ENCODE measurements at regions not wholly inside any gene's neighbourhood (a gene's known extent, or its start where the extent isn't known, plus 50 kb on each side); places are given as distances from the start of the nearest gene placed in this dataset.

GRCh38 chr13:104968876-104969275 is 1566.6 kb downstream of the EFNB2 start:
- H3K4me1 ChIP-seq (ENCODE audit: low read length) = no peaks in the 10 kb centered on the region
- H3K4me2 ChIP-seq (ENCODE audit: low read length) = no peak overlapping the region
- no peaks in the 10 kb centered on the region for H3K36me3 ChIP-seq (replicated peaks; ENCODE audit: low read depth, low read length)
- H3K27me3 ChIP-seq (ENCODE audit: low read depth, low read length) = no peaks in the 10 kb centered on the region
- no peaks in the 10 kb centered on the region for H3K9me3 ChIP-seq (ENCODE audit: insufficient read depth, low read length)
- TF ChIP-seq CTCF (IDR thresholded peaks at IDR 0.05; ENCODE audit: low read depth, low read length) (no peak), EZH2phosphoT487 (IDR thresholded peaks at IDR 0.05; ENCODE audit: low read depth) (no peak)
- H3K27ac ChIP-seq (ENCODE audit: low read length) = no peak overlapping the region
- H3K9ac ChIP-seq (ENCODE audit: low read length) = no peak overlapping the region
- H3K4me3 ChIP-seq (ENCODE audit: low read length) = no peak overlapping the region
- no peaks in the 10 kb centered on the region for H4K20me1 ChIP-seq (ENCODE audit: insufficient read depth, low read length)
- no peak overlapping the region for H2AFZ ChIP-seq (ENCODE audit: low read depth, low read length)
- no peaks in the 10 kb centered on the region for H3K79me2 ChIP-seq (ENCODE audit: low read length)

GRCh38 chr13:104967836-104968630 is 1567.4 kb downstream of the EFNB2 start:
- H3K9ac ChIP-seq (ENCODE audit: low read length) = no peak overlapping the region
- H3K79me2 ChIP-seq (ENCODE audit: low read length) = no peaks in the 10 kb centered on the region
- no peaks in the 10 kb centered on the region for H3K9me3 ChIP-seq (ENCODE audit: insufficient read depth, low read length)
- no peak overlapping the region for H3K4me3 ChIP-seq (ENCODE audit: low read length)
- H3K27ac ChIP-seq (ENCODE audit: low read length) = no peak overlapping the region
- H3K36me3 ChIP-seq (replicated peaks; ENCODE audit: low read depth, low read length) = no peaks in the 10 kb centered on the region
- H4K20me1 ChIP-seq (ENCODE audit: insufficient read depth, low read length) = no peaks in the 10 kb centered on the region
- no peak overlapping the region for H2AFZ ChIP-seq (ENCODE audit: low read depth, low read length)
- H3K27me3 ChIP-seq (ENCODE audit: low read depth, low read length) = no peaks in the 10 kb centered on the region
- no peak overlapping the region for H3K4me2 ChIP-seq (ENCODE audit: low read length)
- TF ChIP-seq CTCF (IDR thresholded peaks at IDR 0.05; ENCODE audit: low read depth, low read length) (no peak), EZH2phosphoT487 (IDR thresholded peaks at IDR 0.05; ENCODE audit: low read depth) (no peak)
- no peaks in the 10 kb centered on the region for H3K4me1 ChIP-seq (ENCODE audit: low read length)

GRCh38 chr13:104967376-104967775 is 1568.1 kb downstream of the EFNB2 start:
- H3K9ac ChIP-seq (ENCODE audit: low read length) = no peak overlapping the region
- no peak overlapping the region for H2AFZ ChIP-seq (ENCODE audit: low read depth, low read length)
- TF ChIP-seq EZH2phosphoT487 (IDR thresholded peaks at IDR 0.05; ENCODE audit: low read depth) (no peak), CTCF (IDR thresholded peaks at IDR 0.05; ENCODE audit: low read depth, low read length) (no peak)
- H3K4me2 ChIP-seq (ENCODE audit: low read length) = no peak overlapping the region
- H4K20me1 ChIP-seq (ENCODE audit: insufficient read depth, low read length) = no peaks in the 10 kb centered on the region
- H3K4me1 ChIP-seq (ENCODE audit: low read length) = no peaks in the 10 kb centered on the region
- no peaks in the 10 kb centered on the region for H3K36me3 ChIP-seq (replicated peaks; ENCODE audit: low read depth, low read length)
- H3K4me3 ChIP-seq (ENCODE audit: low read length) = no peak overlapping the region
- no peaks in the 10 kb centered on the region for H3K27me3 ChIP-seq (ENCODE audit: low read depth, low read length)
- no peaks in the 10 kb centered on the region for H3K79me2 ChIP-seq (ENCODE audit: low read length)
- H3K9me3 ChIP-seq (ENCODE audit: insufficient read depth, low read length) = no peaks in the 10 kb centered on the region
- H3K27ac ChIP-seq (ENCODE audit: low read length) = no peak overlapping the region

GRCh38 chr13:104962411-104962810 is 1573.1 kb downstream of the EFNB2 start:
- Histone ChIP-seq H3K36me3 (replicated peaks; ENCODE audit: low read depth, low read length) (no peaks in the 10 kb centered on the region), H4K20me1 (ENCODE audit: insufficient read depth, low read length) (no peaks in the 10 kb centered on the region), H3K9me3 (ENCODE audit: insufficient read depth, low read length) (no peaks in the 10 kb centered on the region), H3K4me3 (ENCODE audit: low read length) (no peak overlapping the region), H3K79me2 (ENCODE audit: low read length) (no peaks in the 10 kb centered on the region), H3K4me2 (ENCODE audit: low read length) (no peak overlapping the region), H2AFZ (ENCODE audit: low read depth, low read length) (no peak overlapping the region), H3K27ac (ENCODE audit: low read length) (no peak overlapping the region), H3K9ac (ENCODE audit: low read length) (no peak overlapping the region), H3K27me3 (ENCODE audit: low read depth, low read length) (no peaks in the 10 kb centered on the region), H3K4me1 (ENCODE audit: low read length) (no peaks in the 10 kb centered on the region)
- TF ChIP-seq CTCF (IDR thresholded peaks at IDR 0.05; ENCODE audit: low read depth, low read length) (no peak), EZH2phosphoT487 (IDR thresholded peaks at IDR 0.05; ENCODE audit: low read depth) (no peak)

All from OCI-LY3 (cell line).